GM19463 (cell line): ENCODE measurements at regions not wholly inside any gene's neighbourhood (a gene's known extent, or its start where the extent isn't known, plus 50 kb on each side); places are given as distances from the start of the nearest gene placed in this dataset.

Experiments
- ATAC-seq: cut with Tn5 transposase; IDR thresholded peaks from one replicate; pipeline ENCODE4 v1.9.1; 2021; ENCODE audit warnings: mild to moderate bottlenecking, moderate library complexity; ENCODE audit not compliant: unreplicated experiment

DNA sequence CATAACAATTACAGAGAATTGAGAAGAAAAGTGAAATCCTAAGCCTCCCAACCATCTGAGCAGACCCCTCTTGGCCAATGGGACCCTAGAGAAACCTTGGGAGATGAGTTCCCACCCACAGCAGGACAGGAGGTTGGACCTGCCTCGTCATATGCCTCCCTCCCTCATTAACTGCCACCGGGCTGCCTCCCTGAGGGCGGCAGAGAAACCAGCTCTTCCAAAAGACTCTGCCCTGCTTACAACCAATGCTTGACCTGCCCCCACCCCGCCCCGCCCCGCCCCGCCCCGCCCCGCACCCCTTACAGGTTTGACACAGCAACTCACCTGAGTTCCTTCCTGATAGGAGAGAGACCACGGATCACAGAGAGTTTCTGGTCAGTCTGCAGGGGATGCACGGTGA, 86.1 kb downstream of the ADRA2C start:
- no peak for ATAC-seq

DNA sequence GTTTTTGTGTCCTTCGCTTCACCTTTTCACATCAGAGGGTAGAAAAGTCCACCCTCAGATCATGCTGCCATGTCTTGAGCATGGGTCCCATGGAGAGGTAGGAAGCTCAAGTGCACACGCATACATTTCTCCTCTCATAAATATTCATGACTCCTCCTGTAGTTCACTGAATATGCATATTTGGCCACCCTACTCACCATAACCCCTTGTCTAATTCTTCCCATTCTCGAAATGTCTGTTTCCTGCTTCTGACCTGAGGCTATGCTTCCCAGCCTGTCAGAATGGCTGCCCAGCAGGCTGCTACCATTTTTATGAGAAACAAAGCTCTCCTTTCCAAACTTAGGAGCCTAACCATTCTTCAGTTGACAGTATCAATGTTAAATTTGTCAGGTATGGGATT, 86.5 kb downstream of the ADRA2C start:
- ATAC-seq, result no peak

DNA sequence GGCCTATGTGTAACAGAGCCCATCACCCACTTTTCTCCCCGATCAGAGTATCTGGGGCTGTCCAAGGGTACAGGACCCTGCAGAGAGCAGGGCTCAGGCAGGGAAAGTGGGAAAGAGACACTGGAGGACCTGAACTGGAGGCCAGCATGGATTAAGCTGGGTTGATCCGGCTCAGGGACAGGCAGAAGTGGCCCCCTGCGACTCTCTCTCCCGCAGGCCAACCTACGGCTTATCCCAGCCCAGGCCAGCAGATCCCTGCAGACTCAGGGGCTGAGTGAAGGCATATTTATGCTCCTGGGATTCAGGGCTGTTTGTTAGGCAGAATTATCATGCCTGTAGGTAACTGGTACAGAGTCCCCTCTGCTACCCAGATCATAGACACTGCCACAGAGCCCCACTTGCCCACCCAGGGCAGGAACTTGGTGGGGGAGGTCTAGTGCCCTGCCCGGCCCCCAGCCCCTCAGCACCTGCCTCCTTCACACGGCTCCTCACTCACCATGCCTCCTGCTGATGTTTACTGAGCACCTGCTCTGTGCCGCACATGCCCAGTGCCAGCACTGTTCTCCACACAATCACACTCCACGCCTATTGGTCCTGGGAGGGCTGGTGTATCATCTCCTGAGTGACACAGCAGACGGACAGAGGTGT, 87.3 kb downstream of the ADRA2C start:
- no peak for ATAC-seq

DNA sequence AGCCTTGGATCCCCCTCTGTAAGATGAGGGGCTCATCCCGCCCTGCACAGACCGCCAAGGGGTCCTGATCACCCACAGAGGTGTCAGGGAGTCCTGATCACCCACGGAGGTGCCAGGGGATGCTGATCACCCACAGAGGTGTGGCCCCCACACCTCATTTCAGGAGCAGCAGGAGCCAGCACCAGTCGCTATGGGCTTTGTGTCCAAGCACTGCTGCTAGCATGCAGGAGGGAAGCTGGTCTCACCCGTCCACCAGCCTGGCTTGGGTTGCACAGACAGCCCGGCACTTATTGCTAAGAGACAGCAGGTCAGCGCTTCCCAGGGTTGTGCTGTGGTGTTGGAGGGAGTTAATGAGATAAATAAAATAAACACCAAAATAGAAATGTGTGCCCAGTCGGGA, 88.5 kb downstream of the ADRA2C start:
- no peak for ATAC-seq

DNA sequence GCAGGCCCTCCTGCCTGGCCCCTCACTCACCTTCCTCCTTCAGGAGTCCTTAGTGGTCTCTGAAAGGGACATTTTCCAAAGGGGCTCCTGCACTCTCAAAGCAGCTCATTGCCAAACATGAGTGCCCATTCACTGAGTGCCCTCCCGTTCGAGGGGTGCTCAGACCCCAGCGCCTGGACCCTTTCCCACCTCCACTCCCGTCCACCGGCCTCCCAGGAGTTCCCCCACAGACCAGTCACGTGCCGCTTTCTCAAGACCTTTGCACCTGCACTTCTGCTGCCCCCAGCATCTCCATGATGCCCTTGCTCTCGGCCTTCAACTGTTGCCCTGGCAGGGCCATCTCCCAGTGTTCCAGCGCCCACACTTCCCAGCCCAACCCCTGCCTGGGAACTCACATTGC, 89.5 kb downstream of the ADRA2C start:
- no peak for ATAC-seq

DNA sequence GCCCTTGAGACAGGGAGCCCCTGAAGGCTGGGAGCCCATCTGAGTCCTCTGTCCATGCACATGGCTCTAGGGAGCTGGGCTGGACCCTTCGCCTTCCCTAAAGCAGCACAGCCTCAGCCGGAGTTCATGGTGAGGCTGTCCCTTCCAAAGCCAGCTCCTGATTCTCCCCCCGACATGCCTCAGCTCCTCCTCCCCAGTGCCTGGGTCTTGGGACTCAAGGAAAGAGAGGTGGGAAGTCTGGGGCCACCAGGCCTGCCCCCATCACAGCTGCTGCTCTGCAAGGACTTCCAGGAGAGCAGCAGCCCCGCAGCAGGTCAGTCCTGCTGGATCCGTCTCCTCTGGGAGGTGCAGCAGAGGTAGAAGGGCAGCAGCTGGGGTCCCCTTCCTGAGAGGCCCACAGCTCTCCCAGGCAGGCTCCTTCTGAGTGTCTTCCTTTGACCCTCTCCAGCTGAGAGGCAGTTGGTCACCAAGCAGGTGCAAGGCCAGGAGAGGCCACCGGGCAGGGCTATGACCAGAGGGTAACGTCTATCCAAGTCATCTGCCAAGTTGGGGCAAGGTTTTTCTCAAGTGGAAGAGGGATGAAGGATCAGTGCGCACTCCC, 90.5 kb downstream of the ADRA2C start:
- no peak for ATAC-seq

DNA sequence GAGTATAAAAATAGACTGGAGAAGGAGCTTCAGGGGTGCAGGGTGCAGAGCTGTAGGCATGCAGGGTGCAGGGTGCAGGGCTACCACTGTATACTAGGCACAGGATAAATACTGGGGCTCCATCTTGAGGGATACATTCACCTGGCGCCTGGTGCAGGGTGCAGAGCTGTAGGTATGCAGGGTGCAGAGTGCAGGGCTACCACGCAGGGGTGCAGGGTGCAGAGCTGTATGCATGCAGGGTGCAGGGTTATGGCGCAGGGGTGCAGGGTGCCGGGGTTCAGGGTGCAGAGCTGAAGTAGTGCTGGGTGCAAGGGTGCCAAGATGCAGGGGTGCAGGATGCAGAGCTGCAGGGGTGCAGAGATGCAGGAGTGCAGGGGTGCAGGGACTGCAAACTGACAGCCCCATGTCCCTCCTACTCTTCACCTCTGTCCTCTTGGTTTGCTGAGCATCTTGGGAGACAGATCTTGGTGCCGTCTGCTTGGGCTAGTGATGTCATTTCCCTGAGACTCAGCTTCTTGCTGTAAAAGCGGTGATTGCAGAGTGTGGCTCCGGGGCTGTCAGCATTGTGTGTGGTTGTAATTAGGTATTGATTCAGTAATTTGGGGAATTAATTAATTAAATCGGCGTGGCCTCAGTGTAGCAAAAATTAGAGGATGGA, 91.2 kb downstream of the ADRA2C start:
- ATAC-seq, result no peak

DNA sequence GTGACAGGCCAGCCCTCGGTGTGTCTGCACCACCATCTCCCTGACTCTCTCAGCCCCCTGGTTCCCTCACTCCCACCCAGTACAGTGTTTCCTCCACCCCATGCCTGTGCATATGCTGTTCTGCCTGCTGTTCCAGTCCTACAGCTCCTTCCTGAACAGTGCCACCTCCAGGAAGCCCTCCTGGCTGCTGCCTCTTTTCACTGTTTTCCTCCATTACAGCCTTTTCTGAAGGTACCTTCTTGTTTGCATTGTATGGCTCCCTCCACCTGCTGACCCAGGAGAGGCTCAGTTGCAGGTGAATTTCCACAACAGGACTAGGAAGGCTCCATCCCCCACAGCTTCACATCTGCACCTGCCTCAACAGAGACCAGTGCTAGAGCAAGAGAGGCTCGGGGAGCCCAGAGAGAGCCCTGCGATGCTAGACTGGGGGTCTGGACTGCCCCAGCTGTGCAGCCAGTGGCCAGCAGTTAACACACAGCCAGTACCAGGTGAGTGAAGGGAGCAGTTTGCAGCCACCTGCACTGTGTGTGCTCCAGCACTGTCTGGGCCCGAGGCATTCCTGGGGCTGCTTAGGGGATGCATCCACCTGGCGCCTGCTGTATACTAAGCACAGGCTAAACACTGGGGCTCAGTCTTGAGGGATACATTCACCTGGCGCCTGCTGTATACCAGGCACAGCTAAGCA, 92.0 kb downstream of the ADRA2C start:
- no peak for ATAC-seq

DNA sequence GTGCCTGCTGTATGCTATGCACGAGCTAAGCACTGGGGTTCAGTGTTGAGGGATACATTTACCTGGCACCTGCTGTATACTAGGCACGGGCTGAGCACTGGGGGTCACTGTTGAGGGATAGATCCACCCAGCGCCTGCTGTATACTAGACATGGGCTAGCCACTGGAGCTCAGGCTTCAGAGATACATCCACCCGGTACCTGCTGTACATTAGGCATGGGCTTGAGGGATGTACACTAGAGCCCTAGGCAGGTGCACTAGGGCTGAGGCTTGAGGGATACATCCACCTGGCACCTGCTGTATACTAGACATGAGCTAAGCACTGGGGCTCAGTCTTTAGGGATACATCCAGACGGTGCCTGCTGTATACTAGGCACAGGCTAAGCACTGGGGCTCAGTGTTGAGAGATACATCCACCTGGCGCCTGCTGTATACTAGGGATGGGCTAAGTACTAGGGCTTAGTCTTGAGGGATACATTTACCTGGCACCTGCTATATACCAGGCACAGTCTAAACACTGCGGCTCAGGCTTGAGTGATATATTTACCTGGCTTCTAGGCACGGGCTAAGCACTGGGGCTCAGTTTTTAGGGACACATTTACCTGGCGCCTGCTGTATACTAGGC, 92.7 kb downstream of the ADRA2C start:
- no peak for ATAC-seq

DNA sequence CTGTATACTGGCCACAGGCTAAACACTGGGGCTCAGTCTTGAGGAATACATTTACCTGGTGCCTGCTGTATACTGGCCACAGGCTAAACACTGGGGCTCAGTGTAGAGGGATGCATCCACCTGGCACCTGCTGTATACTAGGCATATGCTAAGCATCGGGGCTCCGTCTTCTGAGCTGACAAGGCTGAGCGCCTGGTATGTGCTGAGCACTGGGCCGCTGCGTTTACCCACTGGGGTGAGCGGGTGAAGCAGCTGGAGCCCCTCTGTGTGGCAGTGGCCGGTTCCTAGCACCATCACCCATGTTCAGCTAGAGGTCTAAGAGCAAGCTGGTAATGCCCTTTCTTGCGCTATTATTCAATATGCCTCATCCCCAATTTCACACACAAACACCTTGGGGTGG, 93.4 kb downstream of the ADRA2C start:
- ATAC-seq, result no peak

DNA sequence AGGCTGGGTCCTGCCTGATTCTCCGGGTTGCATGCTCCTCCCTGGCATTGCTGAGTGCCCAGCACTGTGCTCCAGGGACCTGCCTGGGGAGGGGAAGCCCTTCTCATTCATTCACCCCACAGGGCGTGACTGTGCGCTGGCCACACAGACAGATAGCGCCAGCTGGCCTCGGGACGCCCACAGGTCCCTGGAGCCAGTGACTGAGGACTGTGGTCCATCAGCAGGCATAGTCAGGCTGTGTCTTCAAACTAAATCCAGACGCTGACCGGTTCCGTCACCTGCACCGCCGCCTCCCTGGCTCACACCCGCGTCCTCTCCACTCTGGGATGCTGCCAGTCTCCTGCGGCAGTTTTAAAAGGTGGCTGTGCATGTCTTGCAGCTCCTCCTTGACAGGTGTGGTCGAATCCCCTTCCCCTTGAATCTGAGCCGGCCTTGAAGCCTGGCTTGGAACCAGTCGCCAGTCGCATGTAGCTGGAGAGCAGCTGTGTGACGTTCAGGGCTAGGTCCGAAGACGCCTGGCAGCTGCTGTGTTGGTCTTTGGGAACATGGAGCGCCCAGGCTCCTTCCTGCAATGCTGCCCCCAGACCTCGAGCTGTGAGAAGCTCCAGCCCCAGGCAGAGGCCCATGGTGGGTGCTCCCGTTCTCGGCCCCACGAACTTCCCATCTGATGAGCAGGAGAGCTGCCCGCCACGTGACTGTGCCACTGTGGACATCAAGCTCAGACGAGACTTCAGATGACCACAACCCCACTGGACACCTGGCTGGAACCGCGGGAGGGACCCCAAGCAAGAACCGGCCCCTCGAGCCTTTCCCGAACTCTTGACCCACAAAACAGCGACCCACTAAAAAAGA, 94.1 kb downstream of the ADRA2C start:
- ATAC-seq, result no peak

DNA sequence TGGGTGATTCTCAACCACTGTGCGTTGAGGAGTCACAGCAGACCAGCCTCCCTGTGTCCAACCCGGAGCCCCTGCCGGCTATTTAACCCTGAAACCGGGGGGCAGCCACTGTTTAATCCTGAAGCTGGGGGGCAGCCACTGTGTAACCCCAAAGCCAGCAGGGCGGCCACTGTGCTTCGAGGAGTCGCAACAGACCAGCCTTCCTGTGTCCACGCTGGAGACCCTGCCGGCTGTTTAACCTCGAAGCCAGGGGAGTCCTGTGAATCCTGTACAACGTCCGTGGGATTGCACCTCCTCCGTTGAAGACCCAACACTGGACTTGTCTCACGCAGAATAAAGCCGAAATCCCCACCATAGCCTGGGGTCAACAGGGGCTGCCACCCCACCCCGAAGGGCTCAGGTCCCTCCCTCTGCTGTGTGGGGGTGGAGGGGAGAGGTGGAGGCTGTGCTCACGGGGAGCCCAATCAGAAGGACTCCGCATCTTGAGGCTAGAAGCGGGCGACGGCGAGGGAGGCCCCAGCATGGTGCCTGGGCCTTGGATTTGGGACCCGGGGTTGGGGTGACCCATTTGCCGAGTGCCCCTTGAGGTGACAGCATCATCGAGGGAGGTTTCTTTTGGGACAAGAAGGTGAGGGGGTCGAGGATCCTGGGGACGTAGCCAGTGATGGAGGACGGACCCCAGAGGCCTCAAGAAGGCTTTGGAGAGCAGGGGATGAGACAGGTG, 94.9 kb downstream of the ADRA2C start:
- no peak for ATAC-seq

DNA sequence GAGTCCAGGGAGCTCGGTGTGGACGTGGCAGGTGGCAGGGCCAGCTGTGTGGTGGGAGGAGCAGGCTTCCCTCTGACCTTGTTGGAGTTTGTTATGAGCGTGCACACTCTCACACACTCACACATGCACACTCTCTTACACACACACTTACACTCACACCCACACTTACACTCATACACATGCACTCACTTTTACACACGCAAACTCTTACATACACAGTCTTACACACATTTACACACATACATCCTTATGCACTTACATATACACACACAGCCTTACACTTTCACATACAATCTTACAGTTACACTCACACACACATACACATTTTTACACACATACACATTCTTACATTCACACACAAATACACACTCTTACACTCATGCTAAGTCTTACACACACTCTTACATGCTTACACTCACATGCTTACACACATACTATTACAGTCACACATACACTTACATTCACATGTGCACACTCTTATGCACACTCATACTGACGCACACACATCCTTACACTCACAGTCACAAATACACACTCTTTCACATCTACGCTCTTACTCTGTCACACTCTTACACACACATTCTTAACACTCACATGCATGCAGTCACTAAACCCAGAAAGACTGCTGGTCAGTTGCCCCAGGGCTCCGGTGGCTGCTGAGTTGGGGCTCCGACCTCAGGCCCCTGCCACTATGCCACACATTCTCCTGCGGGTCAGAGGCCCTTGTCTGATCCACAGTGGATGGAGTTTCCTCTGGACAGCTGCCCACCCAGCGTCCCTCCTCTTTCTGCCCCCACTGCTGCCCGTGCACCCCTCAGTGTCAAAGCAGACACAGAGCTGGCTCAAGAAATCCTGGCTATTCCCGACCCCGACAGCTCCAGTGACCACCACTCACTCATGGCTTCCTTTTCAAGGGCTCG, 95.8 kb downstream of the ADRA2C start:
- no peak for ATAC-seq

DNA sequence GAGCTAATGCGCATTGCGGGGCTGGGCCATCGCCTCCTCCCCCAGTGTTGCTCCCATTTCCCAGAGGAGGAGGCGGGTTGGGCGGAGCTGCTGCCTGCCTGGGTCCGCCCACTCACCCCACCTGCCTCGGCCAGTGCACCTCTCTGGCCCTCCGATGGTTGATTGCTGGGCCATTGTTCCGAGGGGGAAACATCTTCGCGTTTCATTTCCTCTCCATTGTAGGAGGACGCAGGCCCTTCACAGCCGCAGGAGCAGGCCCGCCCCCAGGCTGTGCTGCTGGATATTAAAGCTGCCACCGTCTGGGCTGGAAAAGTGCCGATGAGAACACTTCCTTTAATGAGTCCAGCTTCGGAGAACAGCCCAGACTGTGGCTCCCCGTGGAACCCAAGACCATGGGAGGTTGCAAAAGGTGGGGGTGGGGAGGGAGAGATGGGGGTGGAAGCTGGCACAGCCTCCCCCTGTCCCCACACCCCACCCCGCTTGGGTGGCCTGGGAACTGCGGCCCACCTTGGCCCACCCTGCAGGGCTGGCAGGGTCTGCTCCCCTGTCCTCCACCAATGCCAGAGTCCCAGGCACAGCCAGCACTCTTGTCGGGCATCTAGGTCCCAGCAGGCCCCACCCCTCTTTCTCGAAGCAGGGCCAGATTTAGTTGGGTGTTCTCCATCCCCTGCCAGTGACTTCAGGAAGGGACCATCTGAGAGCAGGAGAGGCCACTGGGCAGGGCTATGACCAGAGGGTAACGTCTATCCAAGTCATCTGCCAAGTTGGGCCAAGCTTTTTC, 96.6 kb downstream of the ADRA2C start:
- ATAC-seq, result no peak

DNA sequence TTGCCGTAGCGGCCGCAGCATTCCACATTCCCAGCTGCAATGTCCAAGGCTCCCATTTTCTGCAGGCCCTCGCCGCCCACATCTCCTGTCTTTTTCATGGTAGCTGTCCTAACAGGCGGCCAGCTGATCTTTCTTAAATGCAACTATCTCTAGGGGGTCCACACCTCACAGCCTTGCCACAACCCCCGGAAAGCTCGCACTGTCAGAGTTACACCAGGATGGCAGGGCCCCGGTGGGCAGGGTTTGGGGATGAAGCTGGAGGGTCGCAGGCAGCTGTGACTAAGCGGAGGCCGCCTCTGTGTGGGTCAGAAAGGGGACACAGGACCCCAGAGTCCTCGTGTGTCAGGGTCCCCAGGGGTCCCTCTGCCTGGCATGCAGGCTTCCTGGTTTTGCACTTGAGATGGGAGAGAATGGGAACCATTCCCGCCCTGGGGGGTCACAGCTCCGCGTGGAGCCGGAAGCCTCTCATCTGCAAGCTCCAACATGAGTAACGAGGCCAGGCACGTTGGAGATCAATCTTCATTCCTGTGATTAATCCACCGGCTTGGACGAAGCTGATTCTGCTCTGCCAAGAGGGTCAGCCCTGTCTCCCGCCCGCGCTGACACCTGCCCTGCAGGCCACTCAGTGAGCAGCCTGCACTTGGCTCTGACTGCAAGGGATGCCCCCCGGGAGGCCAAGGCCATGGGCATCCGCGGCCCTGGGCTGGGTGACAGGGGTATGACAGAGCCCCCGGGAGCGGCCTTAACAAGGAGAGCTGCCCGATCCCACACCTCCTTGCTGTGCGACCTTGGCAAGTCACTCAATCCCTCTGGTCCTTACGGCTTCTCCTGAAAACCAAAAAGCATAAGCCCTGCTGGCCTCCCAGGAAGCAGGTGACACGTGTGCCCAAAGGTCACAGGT, 97.9 kb downstream of the ADRA2C start:
- no peak for ATAC-seq

DNA sequence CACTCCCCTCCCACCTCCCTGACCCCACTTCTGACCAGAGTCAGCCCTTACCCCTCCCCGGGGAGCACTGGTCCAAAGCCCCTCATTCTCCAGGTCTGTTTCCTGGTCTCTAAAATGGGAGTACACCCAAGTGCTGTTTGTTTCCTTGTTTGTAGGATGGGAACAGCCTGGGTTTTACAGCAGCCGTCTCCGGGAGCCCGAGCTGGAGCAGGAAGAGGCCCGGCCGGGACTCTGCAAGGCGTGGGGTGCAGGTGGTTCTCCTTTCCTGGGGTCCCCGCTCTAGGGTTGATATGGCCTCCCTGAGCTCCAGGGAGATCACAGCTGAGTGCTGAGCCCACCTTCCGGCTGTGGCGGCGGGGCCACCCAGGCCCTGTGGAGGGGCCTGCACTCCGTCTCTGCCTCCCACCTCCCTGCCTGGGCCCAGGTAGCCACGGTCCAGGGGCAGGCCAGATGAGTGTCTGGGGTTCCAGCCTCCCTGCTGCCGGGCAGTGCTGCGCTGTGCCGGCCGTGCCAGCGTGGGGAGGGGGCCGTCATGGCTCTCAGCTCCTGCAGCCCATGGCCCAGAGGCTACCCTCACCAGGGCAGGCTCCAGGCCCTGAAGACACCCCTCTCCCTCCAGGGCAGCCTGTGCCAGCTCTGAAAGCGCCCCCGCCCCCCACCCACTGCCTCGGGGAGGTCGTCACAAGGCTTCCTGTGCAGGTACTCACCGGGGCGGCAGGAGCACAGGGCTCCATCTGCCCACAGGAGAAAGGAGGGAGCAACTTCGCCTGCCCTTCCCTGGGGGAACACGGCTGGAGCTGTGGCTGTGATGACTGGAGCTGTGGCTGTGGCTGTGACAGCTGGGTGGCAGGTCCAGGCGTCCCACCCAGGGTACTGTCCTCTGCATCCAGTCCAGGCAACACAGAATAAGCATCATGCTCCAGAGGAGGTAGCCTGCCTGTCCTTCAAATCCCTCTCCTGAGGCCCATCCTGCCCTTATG, 98.8 kb downstream of the ADRA2C start:
- no peak for ATAC-seq
